ENCODE measurements at regions not wholly inside any gene's neighbourhood (a gene's known extent, or its start where the extent isn't known, plus 50 kb on each side); places are given as distances from the start of the nearest gene placed in this dataset.

- TF ChIP-seq EP300 (IDR thresholded peaks at IDR 0.05) (no peak), POLR2A (IDR thresholded peaks at IDR 0.05; ENCODE audit: low read depth) (no peak), CTCF (IDR thresholded peaks at IDR 0.05) (no peak), POLR2AphosphoS5 (IDR thresholded peaks at IDR 0.05) (no peak)
- WGBS: 71% methylated on average over 10 of the region's 10 CpGs
- H3K36me3 ChIP-seq: no peaks in the 10 kb centered on the region
- H3K4me1 ChIP-seq: peaks cover 0 to 25% (median 21%) of the 10 kb centered on the region in 4 donors
- no peaks in the 10 kb centered on the region for H3K27me3 ChIP-seq
- intact Hi-C loops (cut with DNase I): loop anchor here (10.0 kb wide), 1 partner anchor 317 kb away; the partner anchor contains the start of gene IRS1
- H3K27ac ChIP-seq (replicated peaks in 1 of 4): peak overlapping the region; percentile 51 to 72 (median 59)
- H3K4me3 ChIP-seq: no peak overlapping the region
- DNase-seq (ENCODE audit: extremely low spot score): no peak
- no peaks in the 10 kb centered on the region for H3K9me3 ChIP-seq
Observed at GRCh38 chr2:226477221-226478108, 322.2 kb downstream of the IRS1 start.

GRCh38 chr2:226475650-226476049 is 324.0 kb downstream of the IRS1 start:
- Histone ChIP-seq H3K9me3 (no peaks in the 10 kb centered on the region), H3K4me1 (peaks cover 0 to 25% (median 21%) of the 10 kb centered on the region in 4 donors), H3K27ac (replicated peaks in 1 of 4) (no peak overlapping the region), H3K4me3 (no peak overlapping the region), H3K36me3 (no peaks in the 10 kb centered on the region), H3K27me3 (no peaks in the 10 kb centered on the region)
- WGBS: 42% methylated on average over 2 of the region's 2 CpGs
- intact Hi-C loops (cut with DNase I): loop anchor here (10.0 kb wide), 1 partner anchor 319 kb away; the partner anchor contains the start of gene IRS1
- no peak for DNase-seq (ENCODE audit: extremely low spot score)
- TF ChIP-seq POLR2A (IDR thresholded peaks at IDR 0.05; ENCODE audit: low read depth): no peak
- TF ChIP-seq CTCF (IDR thresholded peaks at IDR 0.05): no peak
- TF ChIP-seq EP300 (IDR thresholded peaks at IDR 0.05): no peak
- no peak for TF ChIP-seq POLR2AphosphoS5 (IDR thresholded peaks at IDR 0.05)

GRCh38 chr2:226474131-226474530 is 325.5 kb downstream of the IRS1 start:
- H3K36me3 ChIP-seq: no peaks in the 10 kb centered on the region
- H3K4me1 ChIP-seq: peaks cover 0 to 25% (median 21%) of the 10 kb centered on the region in 4 donors
- no peak for TF ChIP-seq CTCF (IDR thresholded peaks at IDR 0.05)
- no peak for TF ChIP-seq POLR2AphosphoS5 (IDR thresholded peaks at IDR 0.05)
- TF ChIP-seq EP300 (IDR thresholded peaks at IDR 0.05): no peak
- TF ChIP-seq POLR2A (IDR thresholded peaks at IDR 0.05; ENCODE audit: low read depth): no peak
- DNase-seq (ENCODE audit: extremely low spot score): no peak
- H3K27ac ChIP-seq (replicated peaks in 1 of 4): no peak overlapping the region
- H3K9me3 ChIP-seq: no peaks in the 10 kb centered on the region
- intact Hi-C loops (cut with DNase I): loop anchor here (10.0 kb wide), 1 partner anchor 321 kb away; the partner anchor contains the start of gene IRS1
- H3K4me3 ChIP-seq: no peak overlapping the region
- no peaks in the 10 kb centered on the region for H3K27me3 ChIP-seq

DNA sequence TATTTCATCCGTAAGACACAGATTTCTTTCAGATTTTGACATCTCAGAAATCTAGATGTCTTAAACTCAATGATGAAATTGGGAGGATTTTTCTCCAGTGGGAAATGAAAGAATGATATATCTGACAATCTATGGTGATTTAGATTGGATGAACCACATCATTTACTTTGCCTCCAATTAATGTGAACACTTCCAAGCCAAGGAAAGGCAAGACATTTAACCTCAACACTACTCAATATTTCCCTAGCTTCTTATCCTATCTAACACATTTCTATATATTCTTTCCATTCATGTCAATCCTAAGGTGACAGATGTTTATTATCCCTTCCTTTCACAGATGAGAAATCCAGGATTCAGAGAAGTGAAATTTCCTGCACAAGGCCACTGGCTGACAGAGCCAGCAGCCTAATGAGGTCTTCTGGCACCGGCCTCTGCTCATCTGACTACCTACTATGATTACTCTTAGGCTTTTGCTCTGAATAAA is 327.6 kb downstream of the IRS1 start:
- DNase-seq (ENCODE audit: extremely low spot score): no peak
- WGBS: 48% methylated on average over 2 of the region's 2 CpGs
- no peaks in the 10 kb centered on the region for H3K27me3 ChIP-seq
- peaks cover 0 to 5% (median 3%) of the 10 kb centered on the region in 4 donors for H3K4me1 ChIP-seq
- intact Hi-C loops (cut with DNase I): loop anchor here (10.0 kb wide), 1 partner anchor 323 kb away; the partner anchor contains the start of gene IRS1
- H3K9me3 ChIP-seq: no peaks in the 10 kb centered on the region
- H3K27ac ChIP-seq (replicated peaks in 1 of 4): no peak overlapping the region
- TF ChIP-seq CTCF (IDR thresholded peaks at IDR 0.05) (no peak), POLR2AphosphoS5 (IDR thresholded peaks at IDR 0.05) (no peak), POLR2A (IDR thresholded peaks at IDR 0.05; ENCODE audit: low read depth) (no peak), EP300 (IDR thresholded peaks at IDR 0.05) (no peak)
- H3K4me3 ChIP-seq: no peak overlapping the region
- H3K36me3 ChIP-seq: no peaks in the 10 kb centered on the region

All from esophagus muscularis mucosa (tissue), 4 donors.